Activated naive CD4-positive, alpha-beta T cell treated with anti-CD3 and anti-CD28 coated beads, Interleukin-2, amount 50 U/mL, for 16 hours (primary cell): ENCODE measurements at regions not wholly inside any gene's neighbourhood (a gene's known extent, or its start where the extent isn't known, plus 50 kb on each side); places are given as distances from the start of the nearest gene placed in this dataset.
A peak's percentile ranks its signal among the peaks of the same experiment; 100 is the strongest.

Experiments used
- DNase-seq: peaks from one replicate; pipeline ENCODE4 v3.0.0-alpha.2; 2020

- peak; percentile 8 for DNase-seq
Observed at GRCh38 chr7:371779-372545, 82.0 kb downstream of the FOXL3 start.

DNA sequence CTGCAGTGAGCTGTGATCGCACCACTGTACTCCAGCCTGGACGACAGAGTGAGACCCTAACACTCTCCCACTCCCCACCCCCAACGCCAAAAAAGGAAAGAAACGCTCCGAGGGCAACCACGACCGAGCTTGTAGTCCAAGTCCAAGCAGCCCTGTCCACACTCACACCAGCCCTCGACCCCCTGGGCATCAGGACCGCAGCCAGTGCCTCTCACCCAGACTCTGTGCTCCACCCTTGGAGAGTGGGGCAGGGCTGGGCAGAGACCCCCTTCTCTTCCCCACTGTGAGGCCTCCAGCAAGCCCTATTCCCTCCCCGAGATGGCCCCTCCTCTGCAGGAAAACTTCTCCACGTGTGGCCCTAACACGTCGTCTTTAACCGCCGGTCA, 82.6 kb downstream of the FOXL3 start:
- peak; percentile 7 for DNase-seq

GRCh38 chr7:372932-373791, 83.2 kb downstream of the FOXL3 start:
- peak; percentile 7 for DNase-seq

DNA sequence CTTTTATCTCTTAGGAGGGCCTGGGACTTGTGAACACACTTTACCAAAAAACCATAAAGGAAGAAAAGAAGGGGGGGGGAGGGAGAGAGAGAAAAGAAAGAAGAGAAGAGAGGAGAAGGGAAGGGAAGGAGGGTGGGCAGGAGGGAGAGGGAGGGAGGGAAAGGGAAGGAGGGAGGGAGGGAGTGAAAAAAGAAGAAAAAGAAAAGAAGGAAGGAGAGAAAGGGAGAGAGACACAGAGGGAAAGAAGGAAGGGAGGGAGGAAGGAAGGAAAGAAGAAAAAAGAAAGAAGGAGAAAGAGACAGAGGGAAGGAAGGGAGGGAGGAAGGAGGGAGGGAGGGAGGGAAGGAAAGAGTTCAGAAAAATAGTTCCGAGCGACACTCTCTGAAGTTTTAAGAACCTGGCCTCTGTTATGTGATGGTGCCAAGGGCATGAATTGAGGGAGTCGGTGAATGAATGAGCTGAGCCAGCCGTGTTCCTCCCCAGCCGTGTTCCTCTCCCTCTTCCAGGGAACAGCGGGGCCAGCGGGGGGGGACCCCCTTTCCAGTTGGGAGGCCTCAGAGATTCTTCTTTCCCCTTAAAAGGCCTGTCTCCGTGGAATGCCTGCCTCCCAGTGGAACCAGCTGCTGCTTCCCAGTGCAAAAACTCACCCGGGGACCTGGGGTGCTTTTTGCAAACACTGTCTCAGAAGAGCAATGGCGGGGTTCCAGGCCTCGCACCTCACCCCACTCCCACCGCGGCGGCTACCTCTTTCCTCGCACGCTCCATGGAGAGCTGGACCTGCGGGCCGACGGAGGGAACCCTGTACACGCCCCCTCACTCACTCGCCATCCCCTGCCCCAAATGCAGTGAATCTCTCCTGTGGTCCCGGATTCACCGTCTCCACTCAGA, 84.1 kb downstream of the FOXL3 start:
- DNase-seq = peak; percentile 5

- DNase-seq = peak; percentile 7
Observed at GRCh38 chr7:374706-375311, 84.8 kb downstream of the FOXL3 start.

- DNase-seq = peak; percentile 6
Observed at GRCh38 chr7:375321-375831, 85.4 kb downstream of the FOXL3 start.

DNA sequence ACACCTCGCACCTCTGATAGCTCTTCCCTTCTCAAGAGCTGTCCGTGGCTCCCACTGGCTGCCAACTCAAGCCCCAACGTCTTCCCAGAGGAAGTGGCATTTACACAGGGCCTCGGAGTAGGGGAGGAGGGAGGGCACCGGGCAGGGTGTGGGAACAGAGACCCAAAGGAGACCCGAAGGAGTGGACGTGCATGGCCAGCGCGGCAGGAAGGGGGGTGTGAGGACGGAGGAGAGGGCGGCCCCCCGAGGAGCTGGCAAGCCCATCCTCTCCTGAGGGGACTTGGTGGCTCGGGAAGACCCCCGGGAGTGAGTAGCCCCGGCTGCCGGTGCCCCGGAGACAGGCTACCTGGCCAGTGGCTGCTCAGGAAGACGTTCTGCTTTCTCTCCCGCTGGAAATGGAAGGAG, 85.9 kb downstream of the FOXL3 start:
- DNase-seq = peak; percentile 5

DNA sequence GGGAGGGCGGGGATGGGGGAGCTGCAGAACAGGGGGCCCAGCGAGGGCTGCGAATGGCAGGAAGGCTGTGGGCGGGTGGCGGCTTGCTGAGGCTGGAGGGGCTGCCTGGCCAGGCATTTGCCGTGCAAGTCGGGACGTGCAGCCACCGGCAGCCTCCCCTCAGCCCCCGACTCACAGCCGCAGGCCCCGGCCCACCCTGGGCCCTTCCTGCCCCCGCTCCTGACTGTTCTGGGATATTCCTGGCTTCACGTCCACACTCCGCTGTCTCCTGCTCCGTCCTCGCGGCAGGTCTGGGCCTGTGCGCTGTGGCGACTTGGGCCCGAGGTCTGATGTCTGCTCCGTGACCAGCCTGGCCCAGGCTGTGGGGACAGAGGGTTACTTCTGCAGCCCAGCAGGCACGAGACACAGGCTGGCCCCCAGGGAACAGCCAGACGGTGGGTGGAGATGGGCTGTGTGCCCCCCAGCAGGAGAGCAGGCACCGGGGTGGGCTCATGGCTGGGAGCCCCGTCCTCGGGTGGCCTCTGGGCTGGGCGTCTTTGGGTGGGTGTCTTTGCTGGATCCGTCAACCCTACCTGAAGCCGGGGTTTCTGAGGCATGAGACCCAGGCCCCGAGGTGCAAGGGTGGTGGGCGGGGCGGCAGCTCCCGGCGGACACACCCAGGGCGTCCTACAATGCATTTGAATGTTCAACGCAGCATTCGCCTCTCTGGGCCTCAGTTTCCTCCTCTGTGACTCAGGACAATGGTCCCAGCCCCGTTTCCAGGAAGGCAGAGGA, 86.5 kb downstream of the FOXL3 start:
- peak; percentile 7 for DNase-seq

GRCh38 chr7:377080-378040, 87.4 kb downstream of the FOXL3 start:
- DNase-seq = peak; percentile 10

- peak; percentile 5 for DNase-seq
Observed at GRCh38 chr7:378041-378420, 88.1 kb downstream of the FOXL3 start.

GRCh38 chr7:378551-379455, 88.8 kb downstream of the FOXL3 start:
- DNase-seq = peak; percentile 9

DNA sequence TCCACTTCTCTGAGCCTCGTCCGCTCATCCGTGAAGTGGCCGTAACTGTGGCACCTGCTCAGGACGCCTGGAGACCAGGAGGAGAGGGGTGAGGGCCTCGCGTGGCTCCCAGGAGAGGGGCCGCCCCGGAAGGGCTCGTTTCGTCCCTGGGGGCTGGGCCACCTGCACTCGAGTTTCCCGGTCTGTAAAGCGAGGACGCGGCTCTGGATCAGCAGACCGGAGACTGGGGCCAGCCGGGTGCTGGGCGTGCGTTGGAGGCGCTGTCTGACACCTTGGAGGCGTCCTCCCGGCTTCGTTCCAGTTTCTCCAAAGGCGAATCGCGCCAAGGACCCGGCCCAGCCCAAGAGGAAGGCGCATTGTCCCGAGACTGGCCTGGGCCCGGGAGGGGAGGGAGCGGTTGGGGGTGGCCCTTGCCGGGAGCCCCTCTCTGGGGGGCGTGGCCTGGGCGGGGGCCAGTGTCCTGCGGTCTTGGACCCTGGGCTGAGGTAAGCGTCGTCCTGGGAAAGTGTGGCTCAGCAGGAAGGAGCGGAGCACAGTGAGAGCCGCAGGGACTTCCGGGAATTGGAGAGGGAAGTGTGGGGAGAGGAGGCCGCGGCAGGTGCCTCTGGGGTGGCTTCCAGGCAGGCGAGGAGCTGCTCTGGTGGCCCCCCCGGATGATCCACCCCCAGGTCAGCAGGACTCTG, 89.6 kb downstream of the FOXL3 start:
- no peak for DNase-seq

DNA sequence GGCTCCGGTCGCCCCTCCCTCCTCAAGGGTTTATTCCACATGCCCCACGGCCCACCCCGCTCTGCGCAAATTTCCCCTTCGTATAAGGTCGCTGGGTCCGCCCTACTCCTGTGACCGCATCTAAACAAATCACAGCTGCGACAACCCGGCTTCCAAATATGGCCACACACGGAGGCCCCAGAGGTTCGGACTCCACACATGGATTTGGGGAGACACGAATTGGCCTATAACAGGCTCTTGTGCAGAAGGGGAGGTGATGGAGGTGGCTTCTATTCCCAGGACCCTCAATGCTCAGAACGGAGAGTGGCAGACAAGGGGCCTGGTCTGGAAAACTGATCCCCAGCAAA, 90.1 kb downstream of the FOXL3 start:
- no peak for DNase-seq

- DNase-seq = peak; percentile 10
Observed at GRCh38 chr7:380711-381210, 90.8 kb downstream of the FOXL3 start.

DNA sequence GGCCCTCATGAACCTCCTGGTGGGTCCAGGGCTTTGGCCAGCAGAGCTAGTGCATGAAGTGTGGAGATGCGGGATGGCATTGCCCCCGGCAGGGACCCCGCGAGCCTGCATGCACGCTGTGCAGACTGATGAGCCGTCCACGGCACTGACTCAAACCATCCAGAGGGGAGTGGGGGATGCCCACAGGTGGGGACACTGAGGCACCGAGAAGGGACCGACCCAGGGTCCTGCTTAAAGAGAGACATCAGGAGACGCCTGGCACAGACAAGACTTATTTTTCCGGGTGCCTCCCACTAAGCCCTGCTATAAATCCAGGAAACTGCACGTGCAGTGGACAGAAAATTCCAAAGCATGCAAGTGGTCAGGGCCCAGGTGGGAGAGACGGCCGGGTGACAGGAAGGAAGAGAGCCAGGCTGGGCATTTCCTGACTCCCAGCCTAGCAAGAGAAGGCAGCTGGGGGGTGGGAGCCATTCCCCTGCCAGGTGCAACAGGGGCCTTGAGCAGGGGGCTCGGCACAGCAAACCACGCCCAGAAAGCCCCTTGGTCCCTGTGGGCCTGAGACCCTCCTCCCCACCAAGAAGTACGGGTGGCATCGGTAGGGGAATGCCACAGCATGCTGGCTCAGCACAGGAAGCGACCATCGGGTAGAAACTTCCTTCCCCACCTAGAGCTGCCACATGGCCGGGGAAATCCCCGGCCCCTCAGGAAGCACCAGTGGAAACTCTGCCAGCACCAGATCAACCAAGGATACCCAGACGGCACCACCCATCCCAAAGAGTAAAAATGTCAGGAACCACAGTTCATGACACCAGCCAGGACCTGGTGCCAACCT, 91.5 kb downstream of the FOXL3 start:
- DNase-seq = peak; percentile 46

DNA sequence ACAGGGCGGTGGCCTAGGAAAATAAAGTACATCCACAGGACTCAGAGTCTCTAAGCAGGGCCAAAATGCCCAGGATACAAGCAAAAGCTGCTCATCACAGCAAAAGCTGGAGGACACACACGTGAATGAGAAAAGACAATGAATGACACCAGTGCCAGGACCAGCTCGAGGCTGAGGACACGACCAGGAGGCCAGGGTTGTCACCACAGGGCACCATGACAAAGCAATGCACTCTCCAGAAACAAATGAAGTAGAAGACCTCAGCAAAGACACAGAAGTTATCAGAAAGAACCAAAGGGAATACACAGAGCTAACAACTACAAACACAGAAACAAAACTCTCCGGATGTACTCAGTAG, 92.1 kb downstream of the FOXL3 start:
- DNase-seq = no peak

- no peak for DNase-seq
Observed at GRCh38 chr7:386385-386784, 96.4 kb downstream of the FOXL3 start.
